ENCODE measurements at regions not wholly inside any gene's neighbourhood (a gene's known extent, or its start where the extent isn't known, plus 50 kb on each side); places are given as distances from the start of the nearest gene placed in this dataset.

GRCh38 chr12:72872996-72873395, 600.8 kb downstream of the TRHDE start:
- H3K18ac ChIP-seq (ENCODE audit: insufficient read length, low read depth, low read length), result no peak overlapping the region
- Mint-ChIP-seq H3K36me3 (ENCODE audit: insufficient read depth in 1 of 3, low read depth in 3 of 3) (peaks cover 7 to 15% (median 10%) of the 10 kb centered on the region in 3 experiments; a peak in 6 of 7 replicates), H3K4me3 (no peak overlapping the region), H3K9me3 (peaks cover 14 to 23% of the 10 kb centered on the region in 2 experiments), H3K27me3 (ENCODE audit: low read depth) (no peaks in the 10 kb centered on the region), H3K27ac (peak overlapping the region in 2 of 3 experiments; percentile 45 to 95; a peak in 5 of 7 replicates), H3K4me1 (peaks cover 14 to 15% of the 10 kb centered on the region in 2 experiments)
- no peaks in the 10 kb centered on the region for H3K9me3 ChIP-seq (ENCODE audit: control insufficient read depth, low read depth, low read length)
- H3K4ac ChIP-seq (ENCODE audit: low read depth, low read length), result no peak overlapping the region
- H3K4me1 ChIP-seq (ENCODE audit: insufficient read depth, low read length), result no peaks in the 10 kb centered on the region
- no CpG with 5 or more reads among the region's 7 CpGs for WGBS (ENCODE audit: extremely low coverage, insufficient read length, low lambda C conversion rate)
- H3T11ph ChIP-seq (ENCODE audit: low read length), result no peak overlapping the region
- H3K79me1 ChIP-seq (ENCODE audit: insufficient read depth, low read depth, low read length, poor library complexity, severe bottlenecking), result no peaks in the 10 kb centered on the region
- H4K91ac ChIP-seq (ENCODE audit: insufficient read length, low read depth, low read length), result no peak overlapping the region
- no peaks in the 10 kb centered on the region for H3K79me2 ChIP-seq (ENCODE audit: insufficient read depth, low read length)
- H3K23ac ChIP-seq (ENCODE audit: insufficient read length, low read depth, low read length), result no peak overlapping the region
- no peak for TF ChIP-seq CTCF (conservative IDR thresholded peaks at IDR 0.05)
- no peaks in the 10 kb centered on the region for H4K20me1 ChIP-seq (ENCODE audit: control insufficient read depth, insufficient read depth, insufficient read length)
- H4K8ac ChIP-seq (replicated peaks; ENCODE audit: insufficient read length, low read depth, low read length), result no peak overlapping the region
- no peak overlapping the region for H3K4me2 ChIP-seq (ENCODE audit: insufficient read depth, insufficient read length, low read length)
- no peak overlapping the region for H3K14ac ChIP-seq (ENCODE audit: insufficient read depth, low read length)
- no peak overlapping the region for H3K56ac ChIP-seq (ENCODE audit: insufficient read length, low read depth, low read length)
- no peak overlapping the region for H2BK120ac ChIP-seq (ENCODE audit: low read depth, low read length, poor library complexity, severe bottlenecking)
- H4K5ac ChIP-seq (ENCODE audit: insufficient read length, low read depth, low read length), result no peak overlapping the region
- H2BK5ac ChIP-seq (ENCODE audit: insufficient read length, low read length), result no peak overlapping the region
- no peak overlapping the region for H2BK15ac ChIP-seq (ENCODE audit: low read depth, low read length)
- peak overlapping the region; percentile 90 for H2BK12ac ChIP-seq (ENCODE audit: insufficient read length, low read depth, low read length)
- H2BK20ac ChIP-seq (ENCODE audit: low read depth, low read length, poor library complexity, severe bottlenecking), result no peak overlapping the region
- no peak overlapping the region for H2AK5ac ChIP-seq (ENCODE audit: insufficient read length, low read length)
- H3K27ac ChIP-seq (ENCODE audit: insufficient read length, low read depth, low read length), result no peak overlapping the region
- peak overlapping the region; percentile 57 for H2AFZ ChIP-seq (ENCODE audit: low read length)
- H3K23me2 ChIP-seq (ENCODE audit: insufficient read length, low read depth, low read length, poor library complexity, severe bottlenecking), result no peaks in the 10 kb centered on the region
- peak; percentile 40 for DNase-seq
- H3K27me3 ChIP-seq (ENCODE audit: insufficient read depth, low read length), result no peaks in the 10 kb centered on the region
- H3K9ac ChIP-seq (ENCODE audit: extremely low read depth, insufficient read length, low read length), result no peak overlapping the region

Measured in H9 (cell line).